Gastroesophageal sphincter (tissue), 3 donors: ENCODE measurements at regions not wholly inside any gene's neighbourhood (a gene's known extent, or its start where the extent isn't known, plus 50 kb on each side); places are given as distances from the start of the nearest gene placed in this dataset.

Experiments
- EP300 ChIP-seq: sonication (generic); formaldehyde crosslinking; IDR thresholded peaks from one replicate; pipeline ENCODE4 v1.6.1; 2017; ENCODE audit warnings: antibody characterized with exemption, mild to moderate bottlenecking
- POLR2A ChIP-seq, 2 donors: fragments of 450-650 bp; IDR thresholded peaks; one replicate each; pipeline ENCODE4 v1.6.1; 2017; ENCODE audit warnings: antibody characterized with exemption in 2 of 2, mild to moderate bottlenecking in 2 of 2, moderate library complexity in 1 of 2
- POLR2AphosphoS5 ChIP-seq: sonication (generic); formaldehyde crosslinking; IDR thresholded peaks from one replicate; pipeline ENCODE4 v1.6.1; 2017; ENCODE audit warnings: antibody characterized with exemption
- TF ChIP-seq, protein P1 (sequence below), 4 experiments: fragments of 200-600 bp in 2 of 4; fragments of 450-650 bp in 2 of 4; sonication (generic) in 1 of 4; IDR thresholded peaks; one replicate each; pipeline ENCODE4 v1.5.1; 2017 to 2019; ENCODE audit warnings: antibody characterized with exemption in 4 of 4, mild to moderate bottlenecking in 2 of 4, moderate library complexity in 2 of 4

GRCh38 chr12:4044736-4045730 is 171.8 kb upstream of the PARP11 start:
- TF ChIP-seq, protein P1, sequence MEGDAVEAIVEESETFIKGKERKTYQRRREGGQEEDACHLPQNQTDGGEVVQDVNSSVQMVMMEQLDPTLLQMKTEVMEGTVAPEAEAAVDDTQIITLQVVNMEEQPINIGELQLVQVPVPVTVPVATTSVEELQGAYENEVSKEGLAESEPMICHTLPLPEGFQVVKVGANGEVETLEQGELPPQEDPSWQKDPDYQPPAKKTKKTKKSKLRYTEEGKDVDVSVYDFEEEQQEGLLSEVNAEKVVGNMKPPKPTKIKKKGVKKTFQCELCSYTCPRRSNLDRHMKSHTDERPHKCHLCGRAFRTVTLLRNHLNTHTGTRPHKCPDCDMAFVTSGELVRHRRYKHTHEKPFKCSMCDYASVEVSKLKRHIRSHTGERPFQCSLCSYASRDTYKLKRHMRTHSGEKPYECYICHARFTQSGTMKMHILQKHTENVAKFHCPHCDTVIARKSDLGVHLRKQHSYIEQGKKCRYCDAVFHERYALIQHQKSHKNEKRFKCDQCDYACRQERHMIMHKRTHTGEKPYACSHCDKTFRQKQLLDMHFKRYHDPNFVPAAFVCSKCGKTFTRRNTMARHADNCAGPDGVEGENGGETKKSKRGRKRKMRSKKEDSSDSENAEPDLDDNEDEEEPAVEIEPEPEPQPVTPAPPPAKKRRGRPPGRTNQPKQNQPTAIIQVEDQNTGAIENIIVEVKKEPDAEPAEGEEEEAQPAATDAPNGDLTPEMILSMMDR (IDR thresholded peaks at IDR 0.05) = no peak
- TF ChIP-seq EP300 (no peak), POLR2AphosphoS5 (no peak), POLR2A (IDR thresholded peaks at IDR 0.05) (no peak)
